ENCODE measurements at regions not wholly inside any gene's neighbourhood (a gene's known extent, or its start where the extent isn't known, plus 50 kb on each side); places are given as distances from the start of the nearest gene placed in this dataset.

GRCh38 chr10:107647462-107647861 lies 483.0 kb upstream of the SORCS1 start:
- Histone ChIP-seq H3K4me1 (ENCODE audit: low read depth) (no peaks in the 10 kb centered on the region), H3K27me3 (no peaks in the 10 kb centered on the region), H3K9me3 (ENCODE audit: low read depth) (no peaks in the 10 kb centered on the region), H3K36me3 (no peaks in the 10 kb centered on the region), H3K4me3 (no peak overlapping the region), H3K27ac (no peak overlapping the region)
- no peak for DNase-seq (ENCODE audit: low read depth in 1 of 2, low spot score in 1 of 2)
- TF ChIP-seq CTCF (IDR thresholded peaks at IDR 0.05; ENCODE audit: low read depth, low read length), result no peak

- TF ChIP-seq CTCF (IDR thresholded peaks at IDR 0.05; ENCODE audit: low read depth, low read length), result no peak
- Histone ChIP-seq H3K27me3 (no peaks in the 10 kb centered on the region), H3K36me3 (no peaks in the 10 kb centered on the region), H3K27ac (no peak overlapping the region), H3K4me1 (ENCODE audit: low read depth) (no peaks in the 10 kb centered on the region), H3K9me3 (ENCODE audit: low read depth) (no peaks in the 10 kb centered on the region), H3K4me3 (no peak overlapping the region)
- DNase-seq (ENCODE audit: low read depth in 1 of 2, low spot score in 1 of 2), result no peak
Observed at GRCh38 chr10:107631876-107632275, 467.4 kb upstream of the SORCS1 start.

- Histone ChIP-seq H3K36me3 (no peaks in the 10 kb centered on the region), H3K4me1 (ENCODE audit: low read depth) (no peaks in the 10 kb centered on the region), H3K27me3 (no peaks in the 10 kb centered on the region), H3K27ac (no peak overlapping the region), H3K9me3 (ENCODE audit: low read depth) (no peaks in the 10 kb centered on the region), H3K4me3 (no peak overlapping the region)
- DNase-seq (ENCODE audit: low read depth in 1 of 2, low spot score in 1 of 2), result no peak
- TF ChIP-seq CTCF (IDR thresholded peaks at IDR 0.05; ENCODE audit: low read depth, low read length), result no peak
Observed at GRCh38 chr10:107626862-107627261, 462.4 kb upstream of the SORCS1 start.

- H3K4me3 ChIP-seq, result no peak overlapping the region
- no peaks in the 10 kb centered on the region for H3K9me3 ChIP-seq (ENCODE audit: low read depth)
Observed at GRCh38 chr10:107623292-107623691, 458.8 kb upstream of the SORCS1 start.

DNA sequence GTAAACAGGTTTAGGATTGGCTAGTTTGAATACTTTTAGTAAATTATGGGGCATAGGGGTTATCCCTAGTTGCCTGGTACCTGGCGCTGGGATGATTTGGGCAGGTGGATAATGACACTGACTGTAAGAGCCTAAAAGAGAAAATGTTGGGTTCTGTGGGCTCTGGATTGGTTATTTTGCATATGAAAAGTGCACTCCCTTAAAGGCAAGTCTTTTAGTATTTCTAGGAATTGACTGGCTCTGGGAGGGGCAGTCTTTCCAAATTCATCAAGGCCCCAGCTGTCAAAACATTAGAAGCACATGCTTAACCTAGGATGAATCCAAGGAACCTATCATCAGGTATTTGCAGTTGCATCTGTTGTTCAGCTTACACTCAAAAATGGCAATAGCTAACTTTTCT lies 454.6 kb upstream of the SORCS1 start:
- H3K4me1 ChIP-seq (ENCODE audit: low read depth), result no peaks in the 10 kb centered on the region
- H3K4me3 ChIP-seq, result no peak overlapping the region
- no peak for TF ChIP-seq CTCF (IDR thresholded peaks at IDR 0.05; ENCODE audit: low read depth, low read length)
- no peaks in the 10 kb centered on the region for H3K27me3 ChIP-seq
- no peak overlapping the region for H3K27ac ChIP-seq
- H3K9me3 ChIP-seq (ENCODE audit: low read depth), result no peaks in the 10 kb centered on the region
- H3K36me3 ChIP-seq, result no peaks in the 10 kb centered on the region
- DNase-seq (ENCODE audit: low read depth in 1 of 2, low spot score in 1 of 2), result no peak

More at GRCh38 chr10:107623292-107623691, 458.8 kb upstream of the SORCS1 start:
- DNase-seq (ENCODE audit: low read depth in 1 of 2, low spot score in 1 of 2), result no peak
- no peaks in the 10 kb centered on the region for H3K27me3 ChIP-seq
- no peak for TF ChIP-seq CTCF (IDR thresholded peaks at IDR 0.05; ENCODE audit: low read depth, low read length)
- no peaks in the 10 kb centered on the region for H3K4me1 ChIP-seq (ENCODE audit: low read depth)
- no peaks in the 10 kb centered on the region for H3K36me3 ChIP-seq
- no peak overlapping the region for H3K27ac ChIP-seq

DNA sequence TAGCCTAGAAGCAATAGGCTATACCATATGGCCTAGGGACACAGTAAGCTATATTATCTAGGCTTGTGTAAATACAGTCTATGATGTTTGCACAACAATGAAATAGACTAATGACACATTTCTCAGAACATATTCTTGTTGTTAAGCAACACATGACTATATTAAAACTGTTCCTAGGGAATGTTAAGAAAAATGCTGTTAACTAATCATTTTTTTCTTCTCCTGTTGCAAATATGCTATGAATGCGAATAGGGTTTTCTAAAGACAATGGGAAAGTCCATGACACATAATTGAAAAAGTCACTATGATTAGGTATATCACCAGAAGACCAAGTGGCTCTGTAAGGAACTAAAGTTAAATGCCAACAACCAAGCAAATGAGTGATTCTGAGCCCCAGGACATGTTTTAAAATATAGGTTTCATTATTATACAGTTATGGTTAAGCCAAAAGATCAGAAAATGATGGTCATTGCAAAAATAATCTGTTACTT lies 454.0 kb upstream of the SORCS1 start:
- H3K27ac ChIP-seq, result no peak overlapping the region
- no peaks in the 10 kb centered on the region for H3K4me1 ChIP-seq (ENCODE audit: low read depth)
- DNase-seq (ENCODE audit: low read depth in 1 of 2, low spot score in 1 of 2), result no peak
- H3K9me3 ChIP-seq (ENCODE audit: low read depth), result no peaks in the 10 kb centered on the region
- no peaks in the 10 kb centered on the region for H3K27me3 ChIP-seq
- no peak overlapping the region for H3K4me3 ChIP-seq
- no peaks in the 10 kb centered on the region for H3K36me3 ChIP-seq
- TF ChIP-seq CTCF (IDR thresholded peaks at IDR 0.05; ENCODE audit: low read depth, low read length), result no peak
